ENCODE measurements at regions not wholly inside any gene's neighbourhood (a gene's known extent, or its start where the extent isn't known, plus 50 kb on each side); places are given as distances from the start of the nearest gene placed in this dataset.

DNA sequence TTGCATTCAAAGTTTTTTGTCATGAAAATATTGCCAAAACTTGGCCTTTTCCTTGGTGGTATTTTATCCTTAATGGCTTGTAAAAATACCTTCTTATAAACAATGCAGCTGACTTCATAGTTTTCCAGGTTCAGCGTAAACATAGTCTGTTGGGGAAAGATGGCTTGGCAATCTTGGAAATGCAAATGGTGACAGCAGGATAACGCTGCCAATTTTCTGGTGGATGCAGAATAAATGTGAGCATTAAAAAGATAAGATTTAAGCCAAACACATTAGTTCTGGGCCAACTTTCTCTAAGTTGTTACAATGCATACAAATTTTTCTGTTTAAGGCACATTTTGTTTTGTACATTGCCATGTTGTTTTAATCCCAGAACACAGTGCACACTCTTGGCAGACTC, 147.0 kb upstream of the POU1F1 start:
- H4K91ac ChIP-seq (ENCODE audit: insufficient read length, low read depth, low read length): no peak overlapping the region
- H3K4me1 ChIP-seq (ENCODE audit: insufficient read depth, low read length): no peaks in the 10 kb centered on the region
- Mint-ChIP-seq H3K4me1 (no peaks in the 10 kb centered on the region), H3K36me3 (ENCODE audit: insufficient read depth in 1 of 3, low read depth in 3 of 3) (no peaks in the 10 kb centered on the region), H3K9me3 (no peaks in the 10 kb centered on the region), H3K4me3 (no peak overlapping the region), H3K27ac (no peak overlapping the region), H3K27me3 (ENCODE audit: low read depth) (no peaks in the 10 kb centered on the region)
- no peaks in the 10 kb centered on the region for H4K20me1 ChIP-seq (ENCODE audit: control insufficient read depth, insufficient read depth, insufficient read length)
- H2AK5ac ChIP-seq (ENCODE audit: insufficient read length, low read length): no peak overlapping the region
- TF ChIP-seq, protein P1, sequence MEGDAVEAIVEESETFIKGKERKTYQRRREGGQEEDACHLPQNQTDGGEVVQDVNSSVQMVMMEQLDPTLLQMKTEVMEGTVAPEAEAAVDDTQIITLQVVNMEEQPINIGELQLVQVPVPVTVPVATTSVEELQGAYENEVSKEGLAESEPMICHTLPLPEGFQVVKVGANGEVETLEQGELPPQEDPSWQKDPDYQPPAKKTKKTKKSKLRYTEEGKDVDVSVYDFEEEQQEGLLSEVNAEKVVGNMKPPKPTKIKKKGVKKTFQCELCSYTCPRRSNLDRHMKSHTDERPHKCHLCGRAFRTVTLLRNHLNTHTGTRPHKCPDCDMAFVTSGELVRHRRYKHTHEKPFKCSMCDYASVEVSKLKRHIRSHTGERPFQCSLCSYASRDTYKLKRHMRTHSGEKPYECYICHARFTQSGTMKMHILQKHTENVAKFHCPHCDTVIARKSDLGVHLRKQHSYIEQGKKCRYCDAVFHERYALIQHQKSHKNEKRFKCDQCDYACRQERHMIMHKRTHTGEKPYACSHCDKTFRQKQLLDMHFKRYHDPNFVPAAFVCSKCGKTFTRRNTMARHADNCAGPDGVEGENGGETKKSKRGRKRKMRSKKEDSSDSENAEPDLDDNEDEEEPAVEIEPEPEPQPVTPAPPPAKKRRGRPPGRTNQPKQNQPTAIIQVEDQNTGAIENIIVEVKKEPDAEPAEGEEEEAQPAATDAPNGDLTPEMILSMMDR (conservative IDR thresholded peaks at IDR 0.05): no peak
- H2AFZ ChIP-seq (ENCODE audit: low read length): no peak overlapping the region
- no peak overlapping the region for H3K9ac ChIP-seq (ENCODE audit: extremely low read depth, insufficient read length, low read length)
- H3K4ac ChIP-seq (ENCODE audit: low read depth, low read length): no peak overlapping the region
- no peaks in the 10 kb centered on the region for H3K79me1 ChIP-seq (ENCODE audit: insufficient read depth, low read depth, low read length, poor library complexity, severe bottlenecking)
- H2BK5ac ChIP-seq (ENCODE audit: insufficient read length, low read length): no peak overlapping the region
- H3K23ac ChIP-seq (ENCODE audit: insufficient read length, low read depth, low read length): no peak overlapping the region
- H3K14ac ChIP-seq (ENCODE audit: insufficient read depth, low read length): no peak overlapping the region
- no peak overlapping the region for H4K8ac ChIP-seq (replicated peaks; ENCODE audit: insufficient read length, low read depth, low read length)
- H4K5ac ChIP-seq (ENCODE audit: insufficient read length, low read depth, low read length): no peak overlapping the region
- H3K56ac ChIP-seq (ENCODE audit: insufficient read length, low read depth, low read length): no peak overlapping the region
- H3K27me3 ChIP-seq (ENCODE audit: insufficient read depth, low read length): no peaks in the 10 kb centered on the region
- no peak overlapping the region for H2BK120ac ChIP-seq (ENCODE audit: low read depth, low read length, poor library complexity, severe bottlenecking)
- no peak overlapping the region for H3K18ac ChIP-seq (ENCODE audit: insufficient read length, low read depth, low read length)
- no peak overlapping the region for H3T11ph ChIP-seq (ENCODE audit: low read length)
- H3K79me2 ChIP-seq (ENCODE audit: insufficient read depth, low read length): no peaks in the 10 kb centered on the region
- H3K23me2 ChIP-seq (ENCODE audit: insufficient read length, low read depth, low read length, poor library complexity, severe bottlenecking): no peaks in the 10 kb centered on the region
- H2BK20ac ChIP-seq (ENCODE audit: low read depth, low read length, poor library complexity, severe bottlenecking): no peak overlapping the region
- no peaks in the 10 kb centered on the region for H3K9me3 ChIP-seq (ENCODE audit: control insufficient read depth, low read depth, low read length)
- H2BK15ac ChIP-seq (ENCODE audit: low read depth, low read length): no peak overlapping the region
- H3K4me2 ChIP-seq (ENCODE audit: insufficient read depth, insufficient read length, low read length): no peak overlapping the region
- no peak overlapping the region for H2BK12ac ChIP-seq (ENCODE audit: insufficient read length, low read depth, low read length)
- no peak overlapping the region for H3K27ac ChIP-seq (ENCODE audit: insufficient read length, low read depth, low read length)
- WGBS (ENCODE audit: extremely low coverage, insufficient read length, low lambda C conversion rate): no CpG with 5 or more reads among the region's 2 CpGs
- no peak for DNase-seq

Data from H9 (cell line).